ENCODE measurements at regions not wholly inside any gene's neighbourhood (a gene's known extent, or its start where the extent isn't known, plus 50 kb on each side); places are given as distances from the start of the nearest gene placed in this dataset.

- no peak overlapping the region for H3K27ac Mint-ChIP-seq
- no peaks in the 10 kb centered on the region for H3K27me3 Mint-ChIP-seq
- H3K4me1 Mint-ChIP-seq = peaks cover 9% of the 10 kb centered on the region
- no peak overlapping the region for H3K4me3 Mint-ChIP-seq
- H3K36me3 Mint-ChIP-seq = no peaks in the 10 kb centered on the region
- no peaks in the 10 kb centered on the region for H3K9me3 Mint-ChIP-seq
Observed at GRCh38 chrX:40155589-40156469, 58.1 kb upstream of the BCOR start.

DNA sequence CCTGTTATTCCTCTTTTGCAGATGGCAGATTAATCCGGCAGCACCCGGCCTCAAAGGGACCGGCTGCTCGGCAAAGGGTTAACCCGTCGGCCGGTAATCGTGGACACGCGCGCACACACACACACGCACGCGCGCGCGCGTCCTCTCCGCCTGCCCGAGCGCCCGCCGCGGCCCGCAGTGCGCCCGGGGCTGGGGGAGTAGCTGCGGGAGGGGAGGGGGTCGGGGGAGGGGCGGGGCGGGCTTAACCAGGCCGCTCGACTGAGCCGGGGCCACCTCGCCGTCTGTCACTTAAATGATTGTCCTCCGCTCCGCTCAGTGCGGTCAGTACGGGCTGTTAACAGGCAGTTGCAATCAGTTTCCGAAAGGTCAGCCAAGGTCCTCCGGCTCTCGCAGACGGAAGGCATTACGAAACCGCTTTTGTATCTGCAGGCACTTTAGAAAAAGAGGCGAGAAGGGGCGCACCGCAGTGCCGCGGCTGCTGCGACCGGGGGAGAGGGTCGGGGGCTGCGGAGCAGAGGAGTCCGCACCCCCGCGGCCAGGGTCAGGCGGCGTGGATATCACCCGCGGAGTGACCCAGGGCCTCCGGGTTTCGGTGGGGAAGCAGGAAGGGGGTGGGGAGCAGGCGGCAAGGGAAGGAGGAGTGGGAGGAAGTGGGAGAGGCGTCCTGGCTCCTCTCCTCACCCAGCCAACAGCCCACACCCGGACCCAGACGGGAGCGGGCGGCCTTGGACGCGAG lies 57.3 kb upstream of the BCOR start:
- H3K27ac Mint-ChIP-seq = no peak overlapping the region
- H3K4me1 Mint-ChIP-seq = peaks cover 9% of the 10 kb centered on the region

GRCh38 chrX:40154250-40154852 lies 56.6 kb upstream of the BCOR start:
- H3K4me3 Mint-ChIP-seq = peak overlapping the region; percentile 84
- peaks cover 9% of the 10 kb centered on the region for H3K4me1 Mint-ChIP-seq
- no peaks in the 10 kb centered on the region for H3K27me3 Mint-ChIP-seq
- H3K27ac Mint-ChIP-seq = no peak overlapping the region
- no peaks in the 10 kb centered on the region for H3K36me3 Mint-ChIP-seq
- no peaks in the 10 kb centered on the region for H3K9me3 Mint-ChIP-seq

More for the DNA sequence above, 57.3 kb upstream of the BCOR start:
- H3K27me3 Mint-ChIP-seq = no peaks in the 10 kb centered on the region
- no peaks in the 10 kb centered on the region for H3K9me3 Mint-ChIP-seq
- peak overlapping the region; percentile 84 for H3K4me3 Mint-ChIP-seq
- H3K36me3 Mint-ChIP-seq = no peaks in the 10 kb centered on the region

- no peaks in the 10 kb centered on the region for H3K9me3 Mint-ChIP-seq
- H3K27ac Mint-ChIP-seq = peak overlapping the region; percentile 46
- H3K36me3 Mint-ChIP-seq = no peaks in the 10 kb centered on the region
- H3K27me3 Mint-ChIP-seq = no peaks in the 10 kb centered on the region
- H3K4me1 Mint-ChIP-seq = peaks cover 16% of the 10 kb centered on the region
- H3K4me3 Mint-ChIP-seq = peak overlapping the region; percentile 82
Observed at GRCh38 chrX:40153345-40154249, 55.8 kb upstream of the BCOR start.

DNA sequence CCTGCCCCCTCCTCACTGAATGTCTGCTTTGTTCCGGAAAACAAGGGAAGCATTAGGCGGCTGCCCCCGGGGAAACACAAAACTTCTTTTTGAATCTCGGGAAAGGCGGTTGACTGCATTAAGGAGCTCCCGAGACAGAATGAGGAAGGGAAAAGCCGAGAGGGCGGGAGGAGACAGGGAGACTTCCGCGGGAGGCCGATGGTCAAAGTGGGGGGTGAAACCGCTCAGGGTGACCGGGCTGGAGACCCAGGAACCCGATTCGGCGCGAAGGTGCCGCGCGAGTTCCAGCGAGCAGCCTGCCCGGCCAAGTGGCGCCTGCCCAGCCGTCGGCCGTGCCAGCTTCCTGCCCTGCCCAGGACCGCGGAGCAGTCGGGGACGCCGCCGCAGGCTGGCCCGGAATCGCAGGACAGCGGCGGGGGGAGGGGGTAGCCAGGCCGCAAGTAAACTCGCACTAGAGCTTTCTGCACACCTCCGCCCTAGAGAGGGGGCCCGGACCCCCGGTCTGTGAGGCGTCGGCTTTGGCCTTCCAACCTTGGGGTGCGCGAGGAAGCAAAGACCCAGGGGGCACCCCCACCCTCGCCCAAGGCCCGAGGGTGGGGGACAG lies 55.1 kb upstream of the BCOR start:
- peaks cover 16% of the 10 kb centered on the region for H3K4me1 Mint-ChIP-seq
- H3K9me3 Mint-ChIP-seq = no peaks in the 10 kb centered on the region
- no peak overlapping the region for H3K27ac Mint-ChIP-seq
- H3K27me3 Mint-ChIP-seq = no peaks in the 10 kb centered on the region
- H3K4me3 Mint-ChIP-seq = peak overlapping the region; percentile 82
- no peaks in the 10 kb centered on the region for H3K36me3 Mint-ChIP-seq

DNA sequence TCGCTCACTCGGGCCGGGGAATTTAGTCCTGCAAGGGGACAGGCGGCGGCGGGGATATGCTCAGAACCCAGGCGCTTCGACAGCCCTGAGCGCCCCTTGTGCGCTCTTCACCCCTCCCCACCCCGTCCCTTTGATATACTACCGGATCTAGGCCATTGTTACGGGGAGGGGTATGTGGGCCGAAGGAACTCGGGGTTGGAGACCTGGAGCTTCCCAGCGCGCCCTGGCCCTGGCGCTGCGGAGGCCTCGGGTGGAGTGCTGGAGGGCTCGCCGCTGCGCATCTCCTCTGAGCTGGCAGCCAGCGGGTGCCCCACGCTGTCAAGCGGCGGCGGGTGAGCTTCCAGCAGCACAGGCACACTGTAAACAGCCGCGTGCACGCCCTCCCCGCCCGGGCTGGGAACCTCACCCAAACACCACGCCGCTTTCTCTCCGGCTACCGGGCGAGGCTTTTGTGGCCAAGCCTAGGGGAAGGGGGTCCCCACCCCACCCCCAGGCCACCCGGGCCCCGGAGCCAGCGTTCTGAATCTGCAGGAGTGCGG lies 54.5 kb upstream of the BCOR start:
- Mint-ChIP-seq H3K36me3 (no peaks in the 10 kb centered on the region), H3K27me3 (no peaks in the 10 kb centered on the region), H3K9me3 (no peaks in the 10 kb centered on the region), H3K27ac (no peak overlapping the region), H3K4me3 (peak overlapping the region; percentile 60), H3K4me1 (peaks cover 11% of the 10 kb centered on the region)

- Mint-ChIP-seq H3K4me1 (peaks cover 7% of the 10 kb centered on the region), H3K4me3 (peak overlapping the region; percentile 44), H3K36me3 (no peaks in the 10 kb centered on the region), H3K27ac (no peak overlapping the region), H3K27me3 (no peaks in the 10 kb centered on the region), H3K9me3 (no peaks in the 10 kb centered on the region)
Observed at GRCh38 chrX:40151211-40152172, 53.7 kb upstream of the BCOR start.

- Mint-ChIP-seq H3K9me3 (no peaks in the 10 kb centered on the region), H3K36me3 (no peaks in the 10 kb centered on the region), H3K27ac (no peak overlapping the region), H3K4me1 (peaks cover 7% of the 10 kb centered on the region), H3K4me3 (no peak overlapping the region), H3K27me3 (no peaks in the 10 kb centered on the region)
Observed at GRCh38 chrX:40150503-40150902, 52.7 kb upstream of the BCOR start.

GRCh38 chrX:40149286-40150175 lies 51.8 kb upstream of the BCOR start:
- Mint-ChIP-seq H3K27ac (no peak overlapping the region), H3K4me1 (peaks cover 7% of the 10 kb centered on the region), H3K36me3 (no peaks in the 10 kb centered on the region), H3K9me3 (no peaks in the 10 kb centered on the region), H3K27me3 (no peaks in the 10 kb centered on the region), H3K4me3 (no peak overlapping the region)

- peaks cover 7% of the 10 kb centered on the region for H3K4me1 Mint-ChIP-seq
- no peaks in the 10 kb centered on the region for H3K9me3 Mint-ChIP-seq
- no peaks in the 10 kb centered on the region for H3K27me3 Mint-ChIP-seq
- no peaks in the 10 kb centered on the region for H3K36me3 Mint-ChIP-seq
- H3K4me3 Mint-ChIP-seq = no peak overlapping the region
- H3K27ac Mint-ChIP-seq = no peak overlapping the region
Observed at GRCh38 chrX:40148385-40149285, 50.9 kb upstream of the BCOR start.

DNA sequence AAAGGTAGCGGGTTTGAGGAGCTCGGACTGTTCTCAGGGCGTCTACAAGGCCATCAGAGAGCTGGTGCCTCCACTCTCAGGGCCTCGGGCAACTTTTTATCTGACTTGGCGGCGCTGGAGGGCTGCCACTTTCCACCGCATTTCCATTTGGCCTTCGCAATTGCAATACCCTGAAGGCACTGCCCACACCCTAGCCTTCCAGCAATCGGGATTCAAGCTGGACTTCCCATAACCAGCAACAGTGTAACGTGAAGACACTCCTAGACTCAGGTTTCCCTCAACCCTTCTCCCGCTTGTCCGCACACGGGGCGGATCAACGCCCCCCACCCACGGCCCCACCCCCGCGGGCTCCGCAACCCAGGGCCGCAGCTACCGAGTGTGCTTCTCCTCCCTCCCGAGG lies 50.2 kb upstream of the BCOR start:
- no peak overlapping the region for H3K4me3 Mint-ChIP-seq

More for the DNA sequence above, 50.2 kb upstream of the BCOR start:
- no peaks in the 10 kb centered on the region for H3K36me3 Mint-ChIP-seq
- H3K27ac Mint-ChIP-seq = no peak overlapping the region
- peaks cover 7% of the 10 kb centered on the region for H3K4me1 Mint-ChIP-seq
- no peaks in the 10 kb centered on the region for H3K27me3 Mint-ChIP-seq
- no peaks in the 10 kb centered on the region for H3K9me3 Mint-ChIP-seq
